ENCODE measurements at regions not wholly inside any gene's neighbourhood (a gene's known extent, or its start where the extent isn't known, plus 50 kb on each side); places are given as distances from the start of the nearest gene placed in this dataset.
"Not testable (repeated sequence)": the region's sequence is repeated elsewhere in the genome, so short reads cannot be mapped to it uniquely, and the experiment has no call there.

- no peak for TF ChIP-seq ZNF589 (CRISPR knock-in tag; conservative IDR thresholded peaks at IDR 0.05)
- H3K27ac ChIP-seq (ENCODE audit: extremely low read length, insufficient read depth, low read length) = no peak overlapping the region
- BruUV-seq (replicated peaks) = no TSS peak
- intact Hi-C loops (cut with micrococcal nuclease; ENCODE audit: unreplicated experiment) (no loop called here), in situ Hi-C loops (cut with HindIII; ENCODE audit: extremely low pct_ligation_motif_present, low pct_unique_long_range_greater_than_20kb) (no loop called here)
- H3K36me3 ChIP-seq (replicated peaks in 1 of 2; ENCODE audit: control insufficient read depth in 1 of 2, insufficient read depth in 2 of 2, low read length in 2 of 2) = no peaks in the 10 kb centered on the region
- ChIA-PET POLR2A (no interaction called here), CTCF (ENCODE audit: low intra/inter-chr PET ratio, low total read pairs) (no interaction called here)
- no peaks in the 10 kb centered on the region for H3K27me3 ChIP-seq (ENCODE audit: control insufficient read depth in 1 of 2, insufficient read depth in 2 of 2, low read length in 2 of 2)
- no peak overlapping the region for H3K4me3 ChIP-seq (replicated peaks in 1 of 3; ENCODE audit: insufficient read depth in 1 of 3, low read depth in 2 of 3, low read length in 3 of 3)
- ATAC-seq (no peak), DNase-seq (ENCODE audit: low spot score) (no peak), FAIRE-seq (no peak)
- H3K79me2 ChIP-seq (ENCODE audit: insufficient read depth, low read length) = no peaks in the 10 kb centered on the region
- H3K4me2 ChIP-seq (ENCODE audit: low read depth, low read length) = no peak overlapping the region
- WGBS (ENCODE audit: low lambda C conversion rate) = 67% methylated on average over 9 of the region's 9 CpGs
- no peaks in the 10 kb centered on the region for H3K4me1 ChIP-seq (ENCODE audit: insufficient read depth, low read length)
- no peak overlapping the region for H2AFZ ChIP-seq (ENCODE audit: low read length)
- no peak overlapping the region for H3K9ac ChIP-seq (ENCODE audit: insufficient read depth, low read depth, low read length)
- no peaks in the 10 kb centered on the region for H4K20me1 ChIP-seq (ENCODE audit: insufficient read depth, low read length)
- H3K9me3 ChIP-seq (ENCODE audit: low read length) = no peaks in the 10 kb centered on the region
Observed at GRCh38 chr7:88565401-88565800, 194.1 kb upstream of the ZNF804B start.

DNA sequence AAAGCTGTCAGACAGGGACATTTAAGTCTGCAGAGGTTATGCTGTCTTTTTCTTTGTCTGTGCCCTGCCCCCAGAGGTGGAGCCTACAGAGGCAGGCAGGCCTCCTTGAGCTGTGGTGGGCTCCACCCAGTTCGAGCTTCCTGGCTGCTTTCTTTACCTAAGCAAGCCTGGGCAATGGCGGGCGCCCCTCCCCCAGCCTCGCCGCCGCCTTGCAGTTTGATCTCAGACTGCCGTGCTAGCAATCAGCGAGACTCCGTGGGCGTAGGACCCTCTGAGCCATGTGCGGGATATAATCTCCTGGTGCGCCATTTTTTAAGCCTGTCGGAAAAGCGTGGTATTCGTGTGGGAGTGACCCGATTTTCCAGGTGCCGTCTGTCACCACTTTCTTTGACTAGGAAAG, 203.1 kb upstream of the ZNF804B start:
- FAIRE-seq; ATAC-seq; H3K4me2 ChIP-seq (ENCODE audit: low read depth, low read length); POLR2A ChIA-PET; H2AFZ ChIP-seq (ENCODE audit: low read length); H3K27me3 ChIP-seq (ENCODE audit: control insufficient read depth in 1 of 2, insufficient read depth in 2 of 2, low read length in 2 of 2); CTCF ChIA-PET (ENCODE audit: low intra/inter-chr PET ratio, low total read pairs); H3K4me1 ChIP-seq (ENCODE audit: insufficient read depth, low read length); H3K9me3 ChIP-seq (ENCODE audit: low read length); H4K20me1 ChIP-seq (ENCODE audit: insufficient read depth, low read length); intact Hi-C loops (cut with micrococcal nuclease; ENCODE audit: unreplicated experiment); in situ Hi-C loops (cut with HindIII; ENCODE audit: extremely low pct_ligation_motif_present, low pct_unique_long_range_greater_than_20kb); H3K79me2 ChIP-seq (ENCODE audit: insufficient read depth, low read length); H3K36me3 ChIP-seq (replicated peaks in 1 of 2; ENCODE audit: control insufficient read depth in 1 of 2, insufficient read depth in 2 of 2, low read length in 2 of 2); H3K27ac ChIP-seq (ENCODE audit: extremely low read length, insufficient read depth, low read length); BruUV-seq (replicated peaks); H3K4me3 ChIP-seq (replicated peaks in 1 of 3; ENCODE audit: insufficient read depth in 1 of 3, low read depth in 2 of 3, low read length in 3 of 3); DNase-seq (ENCODE audit: low spot score); H3K9ac ChIP-seq (ENCODE audit: insufficient read depth, low read depth, low read length): not testable (repeated sequence)
- WGBS (ENCODE audit: low lambda C conversion rate) = 78% methylated on average over 4 of the region's 17 CpGs

GRCh38 chr7:88554847-88555246, 204.7 kb upstream of the ZNF804B start:
- BruUV-seq (replicated peaks); H3K4me1 ChIP-seq (ENCODE audit: insufficient read depth, low read length); H3K27ac ChIP-seq (ENCODE audit: extremely low read length, insufficient read depth, low read length); H2AFZ ChIP-seq (ENCODE audit: low read length); POLR2A ChIA-PET; intact Hi-C loops (cut with micrococcal nuclease; ENCODE audit: unreplicated experiment); H3K4me2 ChIP-seq (ENCODE audit: low read depth, low read length); H4K20me1 ChIP-seq (ENCODE audit: insufficient read depth, low read length); H3K27me3 ChIP-seq (ENCODE audit: control insufficient read depth in 1 of 2, insufficient read depth in 2 of 2, low read length in 2 of 2); DNase-seq (ENCODE audit: low spot score); ATAC-seq; H3K36me3 ChIP-seq (replicated peaks in 1 of 2; ENCODE audit: control insufficient read depth in 1 of 2, insufficient read depth in 2 of 2, low read length in 2 of 2); H3K9ac ChIP-seq (ENCODE audit: insufficient read depth, low read depth, low read length); FAIRE-seq; H3K9me3 ChIP-seq (ENCODE audit: low read length); CTCF ChIA-PET (ENCODE audit: low intra/inter-chr PET ratio, low total read pairs); in situ Hi-C loops (cut with HindIII; ENCODE audit: extremely low pct_ligation_motif_present, low pct_unique_long_range_greater_than_20kb); H3K4me3 ChIP-seq (replicated peaks in 1 of 3; ENCODE audit: insufficient read depth in 1 of 3, low read depth in 2 of 3, low read length in 3 of 3); H3K79me2 ChIP-seq (ENCODE audit: insufficient read depth, low read length): not testable (repeated sequence)
- WGBS (ENCODE audit: low lambda C conversion rate) = 42% methylated on average over 4 of the region's 4 CpGs
